ENCODE measurements at regions not wholly inside any gene's neighbourhood (a gene's known extent, or its start where the extent isn't known, plus 50 kb on each side); places are given as distances from the start of the nearest gene placed in this dataset.
"Not testable (repeated sequence)": the region's sequence is repeated elsewhere in the genome, so short reads cannot be mapped to it uniquely, and the experiment has no call there.

DNA sequence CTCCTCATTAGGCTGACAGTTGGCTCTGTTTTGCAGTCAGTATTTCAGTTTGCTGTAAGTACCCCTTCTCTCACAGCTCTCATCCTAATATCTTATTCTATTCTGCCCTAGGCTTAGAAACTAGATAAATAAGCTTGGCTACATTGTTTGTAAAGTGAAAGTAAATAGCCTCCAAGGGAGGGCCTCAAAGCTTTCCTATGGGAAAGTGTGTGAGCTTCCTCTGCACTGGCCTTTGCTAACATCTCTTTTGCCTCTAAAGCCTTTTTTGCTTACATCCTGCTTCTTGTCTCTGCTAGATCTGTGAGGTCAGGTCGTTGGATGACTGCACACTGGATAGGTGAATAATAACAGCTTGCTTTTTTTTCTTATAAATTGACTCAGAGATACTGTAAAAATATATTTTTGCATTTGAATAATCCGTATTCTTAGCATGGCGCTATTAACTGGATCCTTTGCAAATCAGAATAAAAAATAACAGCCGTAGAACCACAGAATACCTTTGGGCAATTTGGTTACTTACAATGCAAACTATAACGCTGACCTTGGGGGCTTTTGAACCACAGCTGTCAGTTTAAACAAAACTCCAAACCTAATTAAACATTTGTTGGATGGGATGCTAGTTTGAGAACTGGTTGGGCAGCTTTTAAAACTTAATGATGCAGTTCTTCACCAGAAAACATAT is 55.1 kb downstream of the TTC6 start:
- DNase-seq (ENCODE audit: low read depth in 2 of 3, low spot score in 2 of 3) = no peak

GRCh38 chr14:37652042-37652441 is 56.6 kb downstream of the TTC6 start:
- DNase-seq (ENCODE audit: low read depth in 2 of 3, low spot score in 2 of 3) = no peak

GRCh38 chr14:37655418-37655817 is 60.0 kb downstream of the TTC6 start:
- DNase-seq (ENCODE audit: low read depth in 2 of 3, low spot score in 2 of 3) = no peak

GRCh38 chr14:37658156-37658555 is 62.7 kb downstream of the TTC6 start:
- no peak for DNase-seq (ENCODE audit: low read depth in 2 of 3, low spot score in 2 of 3)

GRCh38 chr14:37663498-37663897 is 68.1 kb downstream of the TTC6 start:
- DNase-seq (ENCODE audit: low read depth in 2 of 3, low spot score in 2 of 3) = no peak

- no peak for DNase-seq (ENCODE audit: low read depth in 2 of 3, low spot score in 2 of 3)
Measured at GRCh38 chr14:37665479-37665878, 70.0 kb downstream of the TTC6 start.

DNA sequence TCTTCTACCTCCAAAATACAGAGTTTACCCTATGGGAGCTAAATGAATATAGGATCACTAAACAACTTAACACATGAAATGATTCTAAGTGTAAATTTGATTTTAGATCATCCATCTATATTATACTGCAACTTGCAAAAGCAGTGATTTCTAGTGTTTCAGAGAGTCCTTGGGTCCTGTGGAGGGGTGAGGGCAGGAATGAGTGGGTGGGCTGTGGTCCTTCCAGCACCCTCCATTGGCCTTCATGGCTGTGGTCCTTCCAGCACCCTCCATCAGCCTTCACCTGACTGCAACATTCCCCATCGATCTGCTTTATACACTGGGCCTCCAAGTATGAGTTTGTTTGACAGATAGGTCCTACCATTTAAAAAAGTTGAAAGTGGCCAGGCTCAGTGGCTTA is 70.5 kb downstream of the TTC6 start:
- DNase-seq (ENCODE audit: low read depth in 2 of 3, low spot score in 2 of 3) = no peak

DNA sequence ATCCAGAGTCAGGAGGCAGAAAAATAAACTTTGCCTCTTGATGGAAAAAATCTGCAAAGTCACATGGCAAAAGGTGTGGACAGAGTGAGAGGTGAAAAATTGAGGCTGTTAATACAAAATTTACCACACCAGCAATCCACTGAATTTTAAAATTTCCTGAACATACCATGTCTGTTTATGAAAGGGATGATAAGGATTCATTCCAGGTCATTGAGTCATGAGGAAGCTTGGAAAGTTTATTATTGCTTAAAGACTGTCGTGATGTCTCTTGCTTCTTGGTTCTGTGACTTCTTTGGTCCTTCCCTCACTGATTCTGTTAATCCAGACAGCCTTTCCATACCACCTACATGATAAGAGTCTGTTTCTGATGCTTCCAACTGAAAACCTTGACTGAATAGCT is 73.2 kb downstream of the TTC6 start:
- no peak for DNase-seq (ENCODE audit: low read depth in 2 of 3, low spot score in 2 of 3)

- DNase-seq (ENCODE audit: low read depth in 2 of 3, low spot score in 2 of 3) = no peak
Measured at GRCh38 chr14:37669242-37669641, 73.8 kb downstream of the TTC6 start.

- no peak for DNase-seq (ENCODE audit: low read depth in 2 of 3, low spot score in 2 of 3)
Measured at GRCh38 chr14:37673439-37673838, 78.0 kb downstream of the TTC6 start.

DNA sequence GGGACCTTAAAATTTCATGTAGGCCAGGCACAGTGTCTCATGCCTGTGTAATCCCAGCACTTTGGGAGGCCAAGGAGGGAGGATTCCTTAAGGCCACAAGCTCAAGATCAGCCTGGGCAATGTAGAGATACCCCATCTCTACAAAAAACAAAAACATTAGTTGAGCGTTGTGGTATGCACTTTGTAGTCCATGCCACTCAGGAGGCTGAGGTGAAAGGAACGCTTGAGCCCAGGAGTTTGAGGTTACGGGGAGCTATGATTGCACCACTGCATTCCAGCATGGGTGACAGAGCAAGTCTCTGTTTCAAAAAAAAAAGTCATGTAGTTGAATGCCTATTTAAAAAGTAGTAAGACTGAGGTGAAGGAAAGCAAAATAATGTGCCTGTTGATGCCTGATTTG is 83.5 kb downstream of the TTC6 start:
- no peak for DNase-seq (ENCODE audit: low read depth in 2 of 3, low spot score in 2 of 3)

DNA sequence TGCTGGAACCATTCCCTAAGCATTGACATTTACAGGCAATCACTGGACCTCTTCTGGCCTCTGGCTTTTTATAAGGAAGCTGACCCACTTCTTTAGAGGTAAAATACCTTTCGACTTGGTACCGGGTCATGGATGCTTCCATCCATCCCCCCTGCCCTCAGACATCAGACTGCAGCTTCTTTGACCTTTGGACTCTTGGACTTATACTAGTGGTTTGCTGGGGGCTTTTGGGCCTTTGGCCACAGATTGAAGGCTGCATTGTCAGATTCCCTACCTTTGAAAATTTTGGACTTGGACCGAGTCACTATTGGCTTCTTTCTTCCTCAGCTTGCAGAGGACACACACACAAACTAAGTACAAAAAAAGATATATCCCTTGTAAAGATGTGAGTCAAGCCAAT is 86.1 kb downstream of the TTC6 start:
- DNase-seq (ENCODE audit: low read depth in 2 of 3, low spot score in 2 of 3) = no peak

DNA sequence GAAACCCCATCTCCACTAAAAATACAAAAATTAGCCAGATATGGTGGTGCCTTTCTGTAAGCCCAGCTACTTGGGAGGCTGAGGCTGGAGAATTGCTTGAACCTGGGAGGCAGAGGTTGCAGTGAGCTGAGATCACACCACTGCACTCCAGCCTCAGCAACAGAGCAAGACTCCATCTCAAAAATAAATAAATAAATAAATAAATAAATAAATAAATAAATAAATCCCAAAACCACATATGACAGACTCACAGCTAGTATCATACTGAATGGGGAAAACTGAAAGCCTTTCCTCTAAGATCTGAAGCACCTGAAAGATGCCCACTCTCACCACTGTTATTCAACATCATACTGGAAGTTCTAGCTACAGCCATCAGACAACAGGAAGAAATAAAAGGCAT is 97.3 kb downstream of the TTC6 start:
- not testable (repeated sequence) for DNase-seq (ENCODE audit: low read depth in 2 of 3, low spot score in 2 of 3)

DNA sequence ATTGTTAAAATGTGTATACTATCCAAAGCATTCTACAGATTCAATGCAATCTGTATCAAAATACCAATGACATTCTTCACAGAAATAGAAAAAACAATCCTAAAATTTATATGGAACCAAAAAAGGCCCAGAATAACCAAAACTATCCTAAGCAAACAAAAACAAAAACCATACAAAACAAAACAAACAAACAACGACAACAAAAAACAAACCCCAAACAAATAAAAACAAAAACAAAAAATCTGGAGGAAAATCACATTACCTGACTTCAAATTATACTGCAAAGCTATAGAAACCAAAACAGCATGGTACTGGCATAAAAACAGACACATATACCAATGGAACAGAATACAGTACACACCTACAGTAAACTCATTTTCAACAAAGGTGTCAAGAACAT is 98.0 kb downstream of the TTC6 start:
- not testable (repeated sequence) for DNase-seq (ENCODE audit: low read depth in 2 of 3, low spot score in 2 of 3)

DNA sequence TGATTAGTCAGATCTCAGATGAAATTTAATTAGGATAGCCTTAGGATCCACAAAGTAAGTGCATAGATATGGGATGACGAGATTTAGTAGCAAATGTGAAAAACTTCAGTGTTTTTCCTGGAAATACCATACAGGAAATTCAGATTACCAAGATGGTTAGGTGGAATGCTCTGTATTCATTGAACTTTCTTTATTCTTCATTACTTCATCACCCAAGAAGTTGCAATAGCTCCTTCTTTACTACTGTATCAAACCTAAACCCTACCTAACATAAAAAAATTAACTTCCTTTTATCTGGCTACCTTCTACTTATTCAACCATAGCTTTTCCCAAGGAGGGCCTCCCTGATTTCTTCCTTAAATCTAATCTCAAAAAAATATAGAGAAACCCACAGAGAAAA is 100.4 kb downstream of the TTC6 start:
- no peak for DNase-seq (ENCODE audit: low read depth in 2 of 3, low spot score in 2 of 3)

- DNase-seq (ENCODE audit: low read depth in 2 of 3, low spot score in 2 of 3) = no peak
Measured at GRCh38 chr14:37697489-37698121, 102.2 kb downstream of the TTC6 start.

GRCh38 chr14:37698840-37699777 is 103.7 kb downstream of the TTC6 start:
- DNase-seq (ENCODE audit: low read depth in 2 of 3, low spot score in 2 of 3) = no peak

GRCh38 chr14:37707716-37708115 is 112.3 kb downstream of the TTC6 start:
- no peak for DNase-seq (ENCODE audit: low read depth in 2 of 3, low spot score in 2 of 3)

- DNase-seq (ENCODE audit: low read depth in 2 of 3, low spot score in 2 of 3) = no peak
Measured at GRCh38 chr14:37708481-37708880, 113.1 kb downstream of the TTC6 start.

DNA sequence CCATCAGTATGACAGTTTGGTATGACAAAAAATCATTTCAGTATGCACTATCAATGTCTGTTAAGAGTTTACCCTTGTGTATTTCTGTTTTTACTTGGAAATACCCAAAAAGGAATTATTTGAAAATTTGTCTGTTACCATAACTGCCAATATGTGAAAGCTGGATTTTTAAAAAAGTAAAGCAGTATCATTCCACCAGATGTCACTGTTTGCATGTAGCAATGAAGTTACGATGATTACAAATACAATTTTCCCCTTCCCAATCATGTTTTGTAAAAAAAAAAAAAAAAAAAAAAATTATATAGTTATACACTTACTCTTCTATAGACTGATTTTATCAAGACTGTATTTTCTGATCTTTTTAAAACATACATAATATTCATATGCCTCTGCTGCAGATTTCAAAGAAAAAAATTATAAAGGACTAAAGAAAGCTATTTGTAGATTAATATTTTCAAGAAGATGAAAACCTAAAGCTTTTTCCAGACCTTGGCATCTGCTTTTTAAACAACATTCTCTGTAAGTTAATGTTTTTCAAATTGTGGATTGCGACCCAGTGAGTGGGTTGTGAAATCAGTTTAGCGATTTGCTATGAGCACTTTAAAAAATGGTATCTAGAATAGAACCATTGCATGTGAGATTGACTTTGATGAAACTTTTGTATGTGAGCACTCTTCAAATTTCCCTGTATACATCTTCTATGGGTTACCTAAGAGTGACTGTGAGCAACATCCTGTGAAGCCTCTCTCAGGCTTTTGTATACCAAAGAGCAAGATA is 114.2 kb downstream of the TTC6 start:
- no peak for DNase-seq (ENCODE audit: low read depth in 2 of 3, low spot score in 2 of 3)

DNA sequence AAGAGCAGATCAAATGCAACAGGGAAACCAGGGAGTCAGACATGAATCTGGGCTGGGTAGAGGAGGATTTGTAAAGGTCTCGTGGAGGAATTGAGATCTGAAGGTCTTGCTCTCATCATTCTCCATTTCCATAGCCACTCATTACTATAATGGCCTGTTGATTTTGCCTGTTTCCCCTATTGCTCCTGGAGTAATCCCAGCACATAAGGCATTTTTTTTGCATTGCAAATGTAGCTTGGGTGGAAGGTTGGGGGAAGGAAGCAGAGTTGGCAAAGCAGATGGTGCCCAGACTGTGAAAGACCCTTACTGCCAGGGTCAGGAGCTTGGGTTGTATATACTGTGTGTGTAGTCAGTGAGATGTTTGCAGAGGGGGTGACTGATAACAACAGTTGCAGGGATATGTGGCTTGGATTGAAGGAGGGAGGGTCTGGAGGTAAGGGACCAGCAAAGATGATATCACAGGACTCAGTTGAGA is 116.0 kb downstream of the TTC6 start:
- DNase-seq (ENCODE audit: low read depth in 2 of 3, low spot score in 2 of 3) = no peak
